BE2C (cell line): ENCODE measurements at regions not wholly inside any gene's neighbourhood (a gene's known extent, or its start where the extent isn't known, plus 50 kb on each side); places are given as distances from the start of the nearest gene placed in this dataset.

Experiments used
- DNase-seq: peaks from one replicate; pipeline ENCODE4 v3.0.0-alpha.2; 2020
- H3K27me3 ChIP-seq: fragments of 250-450 bp; sonication (Bioruptor Pico); 2 replicates; pipeline ENCODE4 v1.5.1; 2020; ENCODE audit warnings: mild to moderate bottlenecking
- H3K36me3 ChIP-seq: fragments of 250-450 bp; sonication (Bioruptor Pico); 2 replicates; pipeline ENCODE4 v1.5.1; 2020; ENCODE audit warnings: mild to moderate bottlenecking
- H3K4me1 ChIP-seq: fragments of 250-450 bp; sonication (Bioruptor Pico); 2 replicates; pipeline ENCODE4 v1.5.1; 2020
- H3K4me3 ChIP-seq: 2 replicates; pipeline ENCODE4 v1.5.1; 2011; ENCODE audit warnings: low read depth, low read length
- H3K9me3 ChIP-seq: fragments of 250-450 bp; sonication (Bioruptor Pico); 2 replicates; pipeline ENCODE4 v1.5.1; 2020
- CTCF ChIP-seq: IDR thresholded peaks from 2 replicates; pipeline ENCODE4 v1.5.1; 2012; ENCODE audit warnings: mild to moderate bottlenecking, low read depth, low read length

- no peak for TF ChIP-seq CTCF
- DNase-seq, result no peak
- Histone ChIP-seq H3K9me3 (no peaks in the 10 kb centered on the region), H3K4me1 (no peaks in the 10 kb centered on the region), H3K27me3 (no peaks in the 10 kb centered on the region), H3K4me3 (no peak overlapping the region), H3K36me3 (no peaks in the 10 kb centered on the region)
Observed at GRCh38 chr13:79096099-79096498, 310.0 kb downstream of the RBM26 start.

- H3K36me3 ChIP-seq, result no peaks in the 10 kb centered on the region
- no peaks in the 10 kb centered on the region for H3K9me3 ChIP-seq
- no peak overlapping the region for H3K4me3 ChIP-seq
- H3K27me3 ChIP-seq, result no peaks in the 10 kb centered on the region
- no peaks in the 10 kb centered on the region for H3K4me1 ChIP-seq
- no peak for TF ChIP-seq CTCF
- DNase-seq, result no peak
Observed at GRCh38 chr13:79090552-79091124, 315.4 kb downstream of the RBM26 start.

GRCh38 chr13:79084802-79085424 is 321.1 kb downstream of the RBM26 start:
- no peak for TF ChIP-seq CTCF
- H3K9me3 ChIP-seq, result no peaks in the 10 kb centered on the region
- H3K4me1 ChIP-seq, result no peaks in the 10 kb centered on the region
- no peak overlapping the region for H3K4me3 ChIP-seq
- no peaks in the 10 kb centered on the region for H3K27me3 ChIP-seq
- H3K36me3 ChIP-seq, result no peaks in the 10 kb centered on the region
- DNase-seq, result no peak

- TF ChIP-seq CTCF, result no peak
- no peak overlapping the region for H3K4me3 ChIP-seq
- H3K4me1 ChIP-seq, result no peaks in the 10 kb centered on the region
- no peaks in the 10 kb centered on the region for H3K27me3 ChIP-seq
- H3K9me3 ChIP-seq, result no peaks in the 10 kb centered on the region
- DNase-seq, result no peak
- no peaks in the 10 kb centered on the region for H3K36me3 ChIP-seq
Observed at GRCh38 chr13:79081942-79082341, 324.1 kb downstream of the RBM26 start.

GRCh38 chr13:79079351-79079839 is 326.7 kb downstream of the RBM26 start:
- no peak for DNase-seq
- Histone ChIP-seq H3K36me3 (no peaks in the 10 kb centered on the region), H3K4me3 (no peak overlapping the region), H3K4me1 (no peaks in the 10 kb centered on the region), H3K9me3 (no peaks in the 10 kb centered on the region), H3K27me3 (peaks cover 5% of the 10 kb centered on the region; the same call in 1 of the 2 replicates)
- no peak for TF ChIP-seq CTCF

- no peak for DNase-seq
- Histone ChIP-seq H3K36me3 (no peaks in the 10 kb centered on the region), H3K4me3 (no peak overlapping the region)
Observed at GRCh38 chr13:79075703-79076102, 330.4 kb downstream of the RBM26 start.

More at GRCh38 chr13:79075703-79076102, 330.4 kb downstream of the RBM26 start:
- Histone ChIP-seq H3K27me3 (peaks cover 8% of the 10 kb centered on the region; the same call in 1 of the 2 replicates), H3K9me3 (no peaks in the 10 kb centered on the region), H3K4me1 (no peaks in the 10 kb centered on the region)
- no peak for TF ChIP-seq CTCF
